ENCODE measurements at regions not wholly inside any gene's neighbourhood (a gene's known extent, or its start where the extent isn't known, plus 50 kb on each side); places are given as distances from the start of the nearest gene placed in this dataset.
A peak's percentile ranks its signal among the peaks of the same experiment; 100 is the strongest.

DNA sequence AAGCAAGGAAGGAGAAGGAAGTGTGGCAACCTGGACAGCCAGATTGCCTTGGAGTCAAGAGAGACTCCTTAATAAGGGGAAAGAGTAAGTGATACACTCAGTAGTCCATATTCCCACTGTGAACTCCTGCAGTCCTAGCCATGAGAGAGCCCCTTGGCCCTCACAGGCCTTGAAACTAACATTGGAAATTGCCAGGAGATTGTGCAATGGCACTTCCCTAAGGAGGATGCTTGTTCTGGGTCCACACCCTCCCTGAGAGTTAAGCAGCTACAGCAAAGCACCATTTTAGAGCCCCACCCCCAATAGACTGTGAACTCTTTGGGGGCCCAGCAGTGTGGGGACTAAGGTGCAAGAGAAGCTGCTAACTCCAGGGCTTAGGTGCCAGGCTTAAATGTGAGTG is 367.7 kb upstream of the CAMK1G start:
- DNase-seq (ENCODE audit: low spot score), result no peak

DNA sequence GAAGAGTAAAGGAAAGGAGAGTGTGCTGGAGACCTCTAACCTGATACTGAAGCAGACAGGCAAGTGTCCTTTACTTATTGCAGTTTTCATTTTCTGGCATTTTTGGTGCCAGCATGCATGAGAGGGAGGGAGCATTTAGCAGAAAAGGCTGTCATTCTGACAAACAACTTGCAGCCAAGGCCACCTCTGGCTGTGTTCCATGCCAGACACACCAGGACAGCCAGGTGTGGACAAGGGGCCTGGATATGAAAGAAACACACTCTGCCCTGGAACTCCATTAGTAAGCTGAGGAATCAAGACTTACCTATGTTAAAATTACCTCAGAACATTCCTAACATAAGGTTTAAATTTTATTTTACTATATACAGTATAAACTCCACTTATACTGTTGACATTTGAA is 365.4 kb upstream of the CAMK1G start:
- peak; percentile 30 for DNase-seq (ENCODE audit: low spot score)

DNA sequence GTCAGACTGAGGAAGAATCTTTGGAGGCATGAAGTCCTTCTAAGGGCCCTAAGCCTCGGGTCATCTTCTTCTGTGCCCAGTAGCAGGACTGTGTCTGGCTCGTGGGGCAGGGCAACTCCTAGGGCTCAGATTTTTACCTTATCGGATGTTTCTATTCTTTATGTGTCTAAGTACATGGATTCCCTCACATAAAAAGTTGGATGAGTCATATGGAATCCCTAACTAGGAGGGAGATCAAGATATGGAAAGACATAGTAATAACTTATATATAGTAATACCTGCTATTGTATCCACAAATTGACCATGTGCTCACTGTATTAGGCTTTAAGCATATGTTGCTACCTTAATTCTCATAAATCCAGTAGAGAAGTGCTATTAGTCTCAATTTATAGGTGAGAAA is 364.5 kb upstream of the CAMK1G start:
- no peak for DNase-seq (ENCODE audit: low spot score)

GRCh38 chr1:209219791-209220524 is 363.6 kb upstream of the CAMK1G start:
- no peak for DNase-seq (ENCODE audit: low spot score)

GRCh38 chr1:209222826-209223225 is 360.7 kb upstream of the CAMK1G start:
- DNase-seq (ENCODE audit: low spot score), result peak; percentile 92

DNA sequence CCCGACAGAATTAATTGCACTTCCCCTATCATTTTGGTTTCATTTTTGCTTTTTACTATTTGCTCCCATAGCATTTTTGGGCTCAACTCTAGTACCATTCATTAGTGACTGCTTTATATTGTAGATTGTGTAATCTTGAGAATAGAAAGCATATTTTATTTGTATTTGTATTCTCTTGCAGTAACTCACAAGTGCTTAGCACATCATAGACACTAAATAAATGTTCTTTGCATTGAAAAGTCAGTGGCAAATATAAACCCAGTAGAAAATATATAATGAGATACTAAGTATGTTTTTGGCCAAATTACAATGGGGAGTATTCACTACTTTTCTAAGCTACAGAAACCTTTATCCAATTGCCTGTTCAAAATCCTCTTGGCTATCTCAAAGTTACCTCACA is 359.7 kb upstream of the CAMK1G start:
- DNase-seq (ENCODE audit: low spot score), result no peak

DNA sequence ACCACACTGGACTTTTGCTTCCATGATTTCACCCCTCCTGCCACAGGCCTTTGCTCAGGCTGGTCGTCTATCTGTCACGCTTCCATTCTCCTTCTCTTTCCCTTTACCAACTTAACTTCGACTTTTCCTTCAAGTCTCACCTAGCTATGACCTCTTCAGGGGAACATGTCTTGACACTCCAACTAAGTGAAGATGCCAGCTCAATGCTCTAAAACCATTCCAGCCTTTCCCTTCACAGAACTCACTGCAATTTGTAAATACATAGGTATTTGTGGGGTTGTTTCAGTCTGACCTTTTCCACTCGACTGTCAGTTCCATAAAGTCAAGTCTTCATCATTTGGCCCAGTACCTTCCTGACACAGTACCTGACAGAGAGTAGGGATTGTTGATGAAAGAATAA is 358.6 kb upstream of the CAMK1G start:
- no peak for DNase-seq (ENCODE audit: low spot score)

DNA sequence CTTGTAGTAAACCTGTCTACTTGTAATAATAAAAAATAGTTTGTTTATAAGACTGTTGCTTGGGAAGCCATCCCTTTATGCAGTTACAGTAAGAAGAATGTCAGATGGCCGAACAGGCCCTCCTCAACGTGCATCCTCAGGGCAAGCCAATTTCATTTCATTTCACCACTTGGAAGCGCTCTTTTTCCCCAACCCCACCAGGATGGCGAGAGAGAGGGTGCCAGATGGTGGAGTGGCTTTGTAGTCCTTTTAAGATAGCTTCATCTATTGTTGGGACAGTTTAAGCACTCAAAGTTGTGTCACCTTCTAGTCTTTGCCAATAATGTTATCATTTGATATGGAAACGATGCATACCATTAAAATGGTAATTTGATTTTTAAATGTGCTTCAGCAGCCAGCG is 356.3 kb upstream of the CAMK1G start:
- DNase-seq (ENCODE audit: low spot score), result no peak

GRCh38 chr1:209227941-209228340 is 355.6 kb upstream of the CAMK1G start:
- no peak for DNase-seq (ENCODE audit: low spot score)

GRCh38 chr1:209229494-209230061 is 353.9 kb upstream of the CAMK1G start:
- DNase-seq (ENCODE audit: low spot score), result no peak

DNA sequence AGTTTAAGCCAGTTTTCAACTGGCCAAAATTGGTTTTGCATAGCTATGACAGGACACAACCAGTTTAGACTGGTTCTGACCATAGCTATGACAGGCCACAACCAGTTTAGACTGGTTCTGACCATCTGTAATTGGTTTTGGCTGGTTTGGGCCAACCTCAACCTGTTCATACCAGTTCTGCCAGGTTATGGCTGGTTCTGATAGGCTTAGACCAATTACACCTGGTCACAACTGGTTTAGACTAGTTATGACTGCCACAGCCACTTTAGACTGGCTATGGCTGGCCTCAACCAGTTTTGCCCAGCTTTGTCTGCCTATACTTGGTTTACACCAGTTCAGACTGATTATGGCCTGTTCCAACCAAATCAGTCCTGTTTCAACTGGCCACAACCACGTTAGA is 353.2 kb upstream of the CAMK1G start:
- DNase-seq (ENCODE audit: low spot score), result no peak

- no peak for DNase-seq (ENCODE audit: low spot score)
These were observed 351.9 kb upstream of the CAMK1G start for GRCh38 chr1:209231476-209232156.

DNA sequence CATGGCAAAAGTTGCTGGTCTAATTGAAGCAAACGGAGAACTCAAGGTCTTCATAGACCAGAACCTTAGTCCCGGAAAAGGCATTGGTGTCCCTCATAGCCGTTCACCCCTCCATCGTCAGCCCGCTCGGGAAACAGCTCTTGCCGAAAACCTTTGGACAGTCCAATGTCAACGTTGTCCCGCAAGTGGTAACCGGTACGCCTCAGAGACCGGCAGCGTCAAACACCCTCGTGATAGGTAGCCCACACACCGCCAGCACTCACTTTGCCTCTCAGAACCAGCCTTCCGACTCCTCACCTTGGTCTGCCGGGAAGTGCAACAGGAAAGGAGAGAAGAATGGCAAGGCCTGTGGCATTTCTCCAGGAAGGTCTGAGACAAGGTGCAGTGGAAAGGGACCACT is 351.3 kb upstream of the CAMK1G start:
- DNase-seq (ENCODE audit: low spot score), result no peak

DNA sequence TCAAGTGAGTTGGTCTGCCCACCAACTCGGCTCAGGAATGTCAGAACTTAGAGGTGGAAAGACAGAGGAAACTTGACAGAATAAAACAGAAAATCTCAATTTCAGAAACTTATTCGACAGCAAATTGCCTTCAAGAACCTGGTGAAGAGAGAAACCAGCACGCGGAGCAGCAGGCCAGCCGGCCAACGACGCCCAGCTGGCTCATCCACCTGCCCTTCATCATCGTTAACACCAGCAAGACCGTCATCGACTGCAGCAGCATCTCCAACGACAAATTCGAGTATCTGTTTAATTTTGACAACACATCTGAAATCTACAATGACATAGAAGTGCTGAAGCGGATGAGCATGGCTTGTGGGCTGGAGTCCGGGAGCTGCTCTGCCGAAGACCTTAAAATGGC is 350.8 kb upstream of the CAMK1G start:
- DNase-seq (ENCODE audit: low spot score), result no peak

- no peak for DNase-seq (ENCODE audit: low spot score)
These were observed 348.3 kb upstream of the CAMK1G start for GRCh38 chr1:209235166-209235565.

DNA sequence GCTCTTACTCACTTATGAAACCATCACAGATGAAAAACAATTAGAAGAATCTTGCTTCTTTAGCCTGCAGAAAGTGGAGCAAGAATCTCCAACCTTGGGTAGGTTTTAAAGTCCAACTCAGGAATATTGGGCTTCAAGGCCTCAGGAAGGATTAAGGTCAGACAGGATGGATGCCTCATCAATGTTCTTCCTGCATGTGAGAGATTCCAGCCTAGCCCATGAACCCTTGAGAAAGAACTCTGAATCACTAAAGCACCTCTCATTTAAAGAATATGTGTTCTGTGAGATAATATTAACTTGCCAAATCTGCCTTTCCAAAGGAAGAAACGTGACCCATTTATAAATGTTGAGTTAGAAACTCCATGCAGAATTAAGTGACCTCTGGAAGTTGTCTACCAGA is 345.2 kb upstream of the CAMK1G start:
- no peak for DNase-seq (ENCODE audit: low spot score)

DNA sequence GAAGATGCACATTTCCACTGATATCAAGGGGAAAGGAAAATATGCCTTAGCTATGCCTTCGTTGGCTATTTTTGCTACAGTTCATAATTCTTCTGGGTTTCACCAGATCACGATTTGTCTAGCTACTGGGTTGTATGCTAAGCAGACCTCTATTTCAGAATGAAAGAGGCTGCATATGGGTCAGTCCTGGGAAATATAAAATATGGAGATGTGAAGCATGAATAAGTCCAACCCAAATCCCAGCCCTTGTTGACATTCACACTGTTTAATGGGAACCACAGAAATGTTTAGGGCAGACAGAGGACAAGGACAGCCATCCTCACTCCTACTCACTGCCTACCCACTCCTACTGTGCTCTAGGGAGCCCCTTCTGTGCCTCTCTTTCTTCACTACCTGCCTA is 343.2 kb upstream of the CAMK1G start:
- no peak for DNase-seq (ENCODE audit: low spot score)

- DNase-seq (ENCODE audit: low spot score), result no peak
These were observed 342.0 kb upstream of the CAMK1G start for GRCh38 chr1:209241487-209241886.

DNA sequence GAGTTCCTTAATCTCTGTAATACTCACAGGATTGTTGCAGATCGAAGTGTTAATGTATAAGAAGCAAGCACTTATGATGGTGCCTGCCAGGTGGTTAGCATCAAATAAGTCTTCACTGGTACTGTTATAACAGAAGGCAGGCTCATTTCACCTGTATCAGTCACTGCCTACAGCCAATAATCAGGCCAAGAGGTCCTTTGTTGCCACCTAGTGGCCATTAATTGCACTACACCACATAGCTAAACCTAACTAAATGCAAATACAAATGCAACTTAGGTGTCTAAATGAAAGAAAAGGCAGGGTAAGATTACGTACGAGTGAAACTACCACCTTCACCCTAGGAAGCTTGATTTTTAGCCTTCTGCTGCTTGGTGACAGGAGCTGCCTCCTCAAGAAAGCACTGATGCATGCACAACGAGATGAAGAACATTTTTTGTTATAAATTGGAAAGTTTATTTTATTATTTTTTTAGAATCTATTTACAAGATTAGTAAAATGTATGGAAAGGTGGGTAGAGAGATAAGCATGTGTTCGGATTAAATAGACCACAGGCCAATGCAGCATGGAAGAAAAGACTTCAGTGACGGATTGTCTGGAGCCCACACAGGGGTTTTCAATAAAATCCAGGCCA is 334.8 kb upstream of the CAMK1G start:
- peak; percentile 76 for DNase-seq (ENCODE audit: low spot score)

DNA sequence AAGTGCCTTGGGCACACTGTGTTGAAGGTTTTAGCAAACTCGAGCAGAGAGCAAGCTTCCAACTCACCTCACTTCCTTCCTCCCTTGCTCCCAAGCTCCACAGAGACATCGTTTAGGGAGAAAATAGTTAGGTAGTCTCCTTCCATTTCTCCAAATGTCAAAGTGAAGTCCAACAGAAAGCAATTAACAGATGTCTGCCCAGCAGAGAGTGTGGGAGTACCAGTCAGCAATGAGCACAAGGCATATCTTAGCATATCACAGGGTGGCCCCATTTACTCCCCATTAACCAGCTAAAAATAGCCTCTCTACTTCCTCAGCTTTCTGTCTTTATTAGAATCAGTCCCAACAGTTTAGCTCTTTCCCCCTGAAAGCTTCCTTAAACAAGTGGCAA is 334.2 kb upstream of the CAMK1G start:
- DNase-seq (ENCODE audit: low spot score), result peak; percentile 23

DNA sequence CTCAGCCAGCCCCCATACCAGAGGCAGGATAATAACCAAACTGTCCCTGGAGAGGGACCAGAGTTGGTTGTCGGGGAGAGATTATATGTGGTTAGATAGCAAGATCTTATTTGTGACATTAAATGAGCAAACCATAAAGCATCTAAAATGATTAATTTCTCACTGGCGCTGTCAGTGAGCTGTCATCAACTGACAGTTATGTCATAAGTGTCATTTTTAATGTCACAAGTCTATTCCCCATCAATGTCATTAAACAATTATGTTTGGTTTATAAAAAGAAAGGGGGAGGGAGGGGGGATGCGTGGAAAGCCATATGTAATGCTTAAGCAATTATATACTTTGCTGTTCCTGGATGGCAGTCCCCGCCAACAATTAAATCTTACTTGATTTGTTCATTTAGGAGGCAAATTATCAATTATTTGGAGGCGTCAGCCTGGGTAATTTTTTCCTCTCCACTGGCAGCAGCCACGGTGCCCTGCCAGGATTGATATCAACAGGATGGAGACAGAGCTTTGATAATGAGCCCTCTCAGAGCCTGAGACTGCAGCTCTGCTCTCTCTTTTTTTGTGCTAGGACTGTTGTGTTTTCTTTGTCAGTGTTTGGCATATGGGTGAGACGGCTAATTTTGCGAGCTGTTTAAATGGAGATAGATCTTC is 333.6 kb upstream of the CAMK1G start:
- DNase-seq (ENCODE audit: low spot score), result no peak

Measured in SK-N-DZ (cell line).